Lower leg skin (tissue), 4 donors: ENCODE measurements at regions not wholly inside any gene's neighbourhood (a gene's known extent, or its start where the extent isn't known, plus 50 kb on each side); places are given as distances from the start of the nearest gene placed in this dataset.

Source experiments
- DNase-seq, 2 donors: peaks; one replicate each; pipeline ENCODE4 v3.0.0-alpha.2; 2019; ENCODE audit warnings: low spot score in 2 of 2
- H3K4me3 ChIP-seq: fragments of 200-600 bp; sonication (generic); 2 replicates; pipeline ENCODE4 v1.5.1; 2017; ENCODE audit warnings: mild to moderate bottlenecking, low read depth; ENCODE audit not compliant: poor library complexity, severe bottlenecking
- CTCF ChIP-seq, 3 donors: fragments of 450-650 bp; IDR thresholded peaks; one replicate each; pipeline ENCODE4 v1.5.1; 2016; ENCODE audit warnings: antibody characterized with exemption in 3 of 3, mild to moderate bottlenecking in 3 of 3, moderate library complexity in 2 of 3
- POLR2A ChIP-seq, 2 donors: fragments of 450-650 bp; IDR thresholded peaks; one replicate each; pipeline ENCODE4 v1.6.1; 2016 to 2017; ENCODE audit warnings: antibody characterized with exemption in 2 of 2, mild to moderate bottlenecking in 1 of 2, moderate library complexity in 1 of 2
- WGBS, 2 donors: methylation state at CpG; one replicate each; pipeline ENCODE4 v1.1.5; 2018; 5-methylcytosine and 5-hydroxymethylcytosine counted together
- intact Hi-C: fragments of 100-400 bp; cut with DNase I; formaldehyde crosslinking; loops from one replicate; pipeline ENCODE4 v1.15.0; 2023; ENCODE audit warnings: low total_unique reads

DNA sequence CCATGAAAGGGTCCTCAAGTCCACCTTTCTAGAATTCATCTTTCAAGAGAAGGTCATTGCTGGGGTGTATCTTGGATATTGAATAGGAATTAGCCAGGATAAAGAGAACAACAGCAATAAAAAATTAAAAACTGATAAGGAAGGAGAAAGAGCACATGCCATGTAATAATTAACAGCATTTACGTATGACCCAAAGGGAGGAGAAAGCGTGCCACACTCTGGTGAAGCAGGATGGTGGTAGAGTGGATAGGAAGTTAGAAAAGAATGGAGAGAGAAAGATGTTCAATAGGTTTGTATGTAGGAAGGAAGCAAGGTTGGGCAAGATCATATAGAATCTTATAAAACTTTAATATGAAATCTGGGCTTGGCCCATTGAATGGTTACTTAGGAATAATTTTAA lies 751.5 kb downstream of the MAT2B start:
- DNase-seq, result no peak
- TF ChIP-seq POLR2A (IDR thresholded peaks at IDR 0.05), result no peak
- no peak for TF ChIP-seq CTCF (IDR thresholded peaks at IDR 0.05)
- intact Hi-C loops, result no loop called here
- H3K4me3 ChIP-seq, result no peak overlapping the region
- WGBS, 2 donors, result 85 to 91% methylated on average over 2 of the region's 2 CpGs

DNA sequence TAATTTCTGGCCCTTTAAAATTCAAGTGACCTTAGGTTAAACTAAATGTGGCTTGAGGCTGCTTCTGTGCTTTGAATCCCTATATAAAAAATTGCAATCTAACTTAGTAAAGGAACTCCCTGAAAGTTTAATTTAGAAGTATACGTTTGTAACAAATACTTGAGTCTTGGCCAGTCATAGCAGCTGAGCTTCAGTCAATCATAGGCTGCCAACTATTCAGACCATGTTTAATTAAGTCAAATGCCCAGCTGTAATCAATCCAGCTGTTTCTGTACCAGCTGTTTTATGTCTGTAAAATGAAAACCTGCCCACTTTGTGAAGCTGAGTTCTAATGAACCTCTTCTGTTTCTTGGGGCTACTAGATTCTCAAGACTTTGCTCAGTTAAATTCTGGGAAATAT lies 760.1 kb downstream of the MAT2B start:
- H3K4me3 ChIP-seq, result no peak overlapping the region
- WGBS, 2 donors, result 10 to 24% methylated on average over 1 of the region's 1 CpG
- TF ChIP-seq CTCF (IDR thresholded peaks at IDR 0.05) (no peak), POLR2A (IDR thresholded peaks at IDR 0.05) (no peak)
- DNase-seq, result no peak
- intact Hi-C loops, result no loop called here

DNA sequence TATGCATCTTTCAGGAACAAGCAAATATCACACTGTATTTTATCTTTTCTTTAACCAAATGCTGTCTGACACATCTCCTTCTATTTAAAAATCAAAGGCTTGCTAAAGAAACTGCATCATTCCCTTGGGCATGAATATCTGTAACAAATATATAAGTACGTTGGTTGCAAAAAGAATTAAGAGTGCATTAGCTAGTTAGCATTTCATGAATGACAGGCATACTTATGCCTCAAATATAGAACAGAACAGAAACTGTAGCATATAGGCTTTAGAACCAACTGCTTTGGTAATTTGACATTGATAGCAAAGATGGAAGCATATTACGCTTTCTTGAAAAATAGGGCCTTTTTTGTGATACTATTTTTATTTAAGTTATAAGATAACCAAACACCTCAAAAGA lies 761.2 kb downstream of the MAT2B start:
- no peak overlapping the region for H3K4me3 ChIP-seq
- WGBS, 2 donors, result 70 to 77% methylated on average over 2 of the region's 2 CpGs
- DNase-seq, result no peak
- intact Hi-C loops, result no loop called here
- TF ChIP-seq POLR2A (IDR thresholded peaks at IDR 0.05) (no peak), CTCF (IDR thresholded peaks at IDR 0.05) (no peak)

DNA sequence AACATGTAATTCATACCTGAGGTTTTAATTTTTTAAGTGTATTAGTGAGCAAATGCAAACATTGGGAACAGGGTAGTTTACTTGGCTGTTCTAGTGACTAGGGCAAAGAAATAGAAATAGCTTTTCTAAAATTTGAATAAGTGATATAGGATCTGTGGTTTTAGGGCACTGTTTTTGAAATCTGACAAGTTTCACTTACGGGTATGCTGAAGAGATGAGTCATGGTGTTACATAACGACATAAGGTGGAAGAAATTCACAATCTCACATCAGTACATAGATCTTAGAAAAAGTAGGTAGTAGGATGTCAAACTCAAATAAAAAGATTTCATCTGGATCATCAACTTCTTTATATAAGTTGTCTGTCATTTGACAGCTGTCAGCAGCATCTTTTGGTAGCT lies 772.3 kb downstream of the MAT2B start:
- no peak overlapping the region for H3K4me3 ChIP-seq
- no peak for DNase-seq
- intact Hi-C loops, result no loop called here
- TF ChIP-seq CTCF (IDR thresholded peaks at IDR 0.05) (no peak), POLR2A (IDR thresholded peaks at IDR 0.05) (no peak)
- 39 to 40% methylated on average over 2 of the region's 2 CpGs for WGBS, 2 donors

- no peak for TF ChIP-seq POLR2A (IDR thresholded peaks at IDR 0.05)
- no peak for TF ChIP-seq CTCF (IDR thresholded peaks at IDR 0.05)
These were observed 784.1 kb downstream of the MAT2B start for GRCh38 chr5:164289526-164289925.

DNA sequence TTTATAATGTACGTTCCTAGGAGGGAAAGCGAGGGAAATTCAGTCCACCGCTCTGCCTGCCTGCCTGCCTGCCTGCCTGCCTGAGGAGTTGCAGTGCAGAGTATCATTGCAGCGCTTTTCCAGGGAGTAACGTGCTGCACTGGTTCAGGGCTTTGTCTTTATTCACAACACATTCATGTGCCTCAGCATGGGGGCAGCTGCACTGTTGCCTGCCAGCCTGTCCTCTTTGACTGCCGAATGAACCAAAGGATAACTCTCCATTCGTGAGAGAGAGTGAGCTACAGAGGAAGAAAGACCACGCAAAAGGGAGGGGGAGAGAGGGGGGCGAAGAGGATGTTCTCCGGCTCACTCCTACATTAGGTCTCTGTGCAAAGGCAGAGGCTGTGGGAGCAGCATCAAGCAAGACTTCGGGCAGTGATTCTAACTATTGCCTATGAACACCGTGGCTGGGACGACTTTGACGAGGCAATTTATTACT lies 791.2 kb downstream of the MAT2B start:
- intact Hi-C loops, result no loop called here
- DNase-seq, result no peak
- 19 to 32% methylated on average over 14 of the region's 14 CpGs for whole genome bisulfite sequencing, 2 donors
- TF ChIP-seq CTCF (IDR thresholded peaks at IDR 0.05), result no peak
- no peak for TF ChIP-seq POLR2A (IDR thresholded peaks at IDR 0.05)
- H3K4me3 ChIP-seq, result no peak overlapping the region

More at GRCh38 chr5:164289526-164289925, 784.1 kb downstream of the MAT2B start:
- no peak overlapping the region for H3K4me3 ChIP-seq
- no peak for DNase-seq
- intact Hi-C loops, result no loop called here
- WGBS, 2 donors, result 67 to 76% methylated on average over 1 of the region's 1 CpG
